CD8-positive, alpha-beta memory T cell (primary cell): ENCODE measurements at regions not wholly inside any gene's neighbourhood (a gene's known extent, or its start where the extent isn't known, plus 50 kb on each side); places are given as distances from the start of the nearest gene placed in this dataset.

Experiments used
- CTCF ChIA-PET: fragments of 350-600 bp; sonication (Branson Sonifier 250); formaldehyde crosslinking; loops from one replicate; lab custom pipeline; 2021; ENCODE audit warnings: antibody characterized with exemption; lab: Charles Lee
- POLR2A ChIA-PET: fragments of 350-600 bp; sonication (Branson Sonifier 250); formaldehyde crosslinking; loops from one replicate; lab custom pipeline; 2021; ENCODE audit warnings: antibody characterized with exemption; lab: Charles Lee
- DNase-seq, 5 donors: peaks; one replicate each; pipeline versions ENCODE4 v3.0.0 to v3.0.0-alpha.2; 2020 to 2022; ENCODE audit warnings: mixed read lengths in 1 of 5
- H3K27ac ChIP-seq: one replicate; pipeline ENCODE4 v1.7.0; 2013; ENCODE audit warnings: low read depth, mild to moderate bottlenecking, low read length, moderate library complexity
- H3K27me3 ChIP-seq: 2 replicates; pipeline ENCODE4 v1.7.0; 2013; ENCODE audit warnings: low read length, mild to moderate bottlenecking; ENCODE audit not compliant: insufficient read depth, poor library complexity, severe bottlenecking
- H3K36me3 ChIP-seq: 2 replicates; pipeline ENCODE4 v1.7.0; 2013; ENCODE audit warnings: mild to moderate bottlenecking, low read length, moderate library complexity; ENCODE audit not compliant: insufficient read depth
- H3K4me1 ChIP-seq: 2 replicates; pipeline ENCODE4 v1.7.0; 2013; ENCODE audit warnings: mild to moderate bottlenecking, low read length, moderate library complexity; ENCODE audit not compliant: insufficient read depth
- H3K4me3 ChIP-seq: 2 replicates; pipeline ENCODE4 v1.7.0; 2013; ENCODE audit warnings: mild to moderate bottlenecking, low read length
- H3K9me3 ChIP-seq: 2 replicates; pipeline ENCODE4 v1.7.0; 2013; ENCODE audit warnings: mild to moderate bottlenecking, low read length
- H3K27ac Mint-ChIP-seq, 8 donors: one replicate each; pipeline ENCODE4 v1.8.0; 2020 to 2021; ENCODE audit warnings: mixed read lengths in 8 of 8, mild to moderate bottlenecking in 6 of 8, inconsistent platforms in 3 of 8, moderate library complexity in 3 of 8
- H3K27me3 Mint-ChIP-seq, 2 donors: one replicate each; pipeline ENCODE4 v1.8.0; 2020 to 2021; ENCODE audit warnings: mixed read lengths in 2 of 2, mild to moderate bottlenecking in 1 of 2, moderate library complexity in 1 of 2
- H3K36me3 Mint-ChIP-seq, 3 donors: one replicate each; pipeline ENCODE4 v1.8.0; 2020 to 2021; ENCODE audit warnings: mixed read lengths in 3 of 3, inconsistent platforms in 1 of 3, mild to moderate bottlenecking in 1 of 3
- H3K4me1 Mint-ChIP-seq, 3 donors: one replicate each; pipeline ENCODE4 v1.8.0; 2020 to 2021; ENCODE audit warnings: mixed read lengths in 3 of 3, inconsistent platforms in 1 of 3, mild to moderate bottlenecking in 1 of 3
- H3K4me3 Mint-ChIP-seq, 7 donors: one replicate each; pipeline ENCODE4 v1.8.0; 2020 to 2021; ENCODE audit warnings: mixed read lengths in 7 of 7, mild to moderate bottlenecking in 6 of 7, moderate library complexity in 4 of 7, inconsistent platforms in 2 of 7
- H3K9me3 Mint-ChIP-seq, 5 donors: one replicate each; pipeline ENCODE4 v1.8.0; 2020 to 2022; ENCODE audit warnings: mixed read lengths in 5 of 5, mild to moderate bottlenecking in 3 of 5, moderate library complexity in 2 of 5, inconsistent platforms in 1 of 5

GRCh38 chr14:30266290-30266689, 292.7 kb upstream of the G2E3 start:
- ChIA-PET POLR2A (no interaction called here), CTCF (no interaction called here)
- no peaks in the 10 kb centered on the region for H3K36me3 Mint-ChIP-seq
- DNase-seq = no peak
- H3K27me3 Mint-ChIP-seq = peaks cover 0 to 3% of the 10 kb centered on the region in 2 donors
- no peak overlapping the region for H3K27ac ChIP-seq
- no peak overlapping the region for H3K4me3 Mint-ChIP-seq
- H3K9me3 ChIP-seq = no peaks in the 10 kb centered on the region
- H3K27ac Mint-ChIP-seq = no peak overlapping the region
- no peaks in the 10 kb centered on the region for H3K4me1 ChIP-seq
- H3K27me3 ChIP-seq = no peaks in the 10 kb centered on the region
- H3K36me3 ChIP-seq = no peaks in the 10 kb centered on the region
- peaks cover 0 to 3% (median 0%) of the 10 kb centered on the region in 5 donors for H3K9me3 Mint-ChIP-seq
- no peak overlapping the region for H3K4me3 ChIP-seq
- peaks cover 3 to 9% (median 5%) of the 10 kb centered on the region in 3 donors for H3K4me1 Mint-ChIP-seq

GRCh38 chr14:30267141-30267540, 291.8 kb upstream of the G2E3 start:
- H3K4me3 ChIP-seq = no peak overlapping the region
- H3K27me3 Mint-ChIP-seq = peaks cover 0 to 3% of the 10 kb centered on the region in 2 donors
- POLR2A ChIA-PET = no interaction called here
- no peaks in the 10 kb centered on the region for H3K36me3 ChIP-seq
- H3K4me1 ChIP-seq = no peaks in the 10 kb centered on the region
- H3K4me3 Mint-ChIP-seq = no peak overlapping the region
- DNase-seq = no peak
- no peak overlapping the region for H3K27ac Mint-ChIP-seq
- no peak overlapping the region for H3K27ac ChIP-seq
- H3K4me1 Mint-ChIP-seq = peaks cover 3 to 9% (median 5%) of the 10 kb centered on the region in 3 donors
- H3K27me3 ChIP-seq = no peaks in the 10 kb centered on the region
- H3K9me3 Mint-ChIP-seq = peaks cover 0 to 3% (median 0%) of the 10 kb centered on the region in 5 donors
- CTCF ChIA-PET = no interaction called here
- no peaks in the 10 kb centered on the region for H3K9me3 ChIP-seq
- no peaks in the 10 kb centered on the region for H3K36me3 Mint-ChIP-seq

- Mint-ChIP-seq H3K4me3 (peak overlapping the region in 4 of 7 donors; percentile 23 to 71 (median 51)), H3K4me1 (peaks cover 3 to 9% (median 5%) of the 10 kb centered on the region in 3 donors), H3K9me3 (peaks cover 0 to 1% (median 0%) of the 10 kb centered on the region in 5 donors), H3K27ac (no peak overlapping the region), H3K36me3 (no peaks in the 10 kb centered on the region), H3K27me3 (peaks cover 0 to 3% of the 10 kb centered on the region in 2 donors)
- H3K4me1 ChIP-seq = no peaks in the 10 kb centered on the region
- no peaks in the 10 kb centered on the region for H3K9me3 ChIP-seq
- ChIA-PET POLR2A (no interaction called here), CTCF (interaction anchor here (0.7 to 1.5 kb wide), 4 partner anchors 12 to 31 kb away, joined by 3 to 5 read pairs (median 3); no protein-coding TSS in a partner anchor)
- no peaks in the 10 kb centered on the region for H3K27me3 ChIP-seq
- no peaks in the 10 kb centered on the region for H3K36me3 ChIP-seq
- no peak overlapping the region for H3K27ac ChIP-seq
- DNase-seq = peak in 3 of 5 donors; percentile 1 to 49 (median 3)
- peak overlapping the region; percentile 21 for H3K4me3 ChIP-seq
Observed at GRCh38 chr14:30270200-30271161, 288.5 kb upstream of the G2E3 start.

- ChIA-PET CTCF (interaction anchor here (1.5 kb wide), 1 partner anchor 13 kb away, joined by 3 read pairs; no protein-coding TSS in a partner anchor), POLR2A (no interaction called here)
- Histone ChIP-seq H3K9me3 (no peaks in the 10 kb centered on the region), H3K36me3 (no peaks in the 10 kb centered on the region), H3K27me3 (no peaks in the 10 kb centered on the region), H3K4me1 (no peaks in the 10 kb centered on the region), H3K27ac (no peak overlapping the region), H3K4me3 (no peak overlapping the region)
- H3K9me3 Mint-ChIP-seq = peaks cover 0 to 2% (median 0%) of the 10 kb centered on the region in 5 donors
- no peak overlapping the region for H3K27ac Mint-ChIP-seq
- DNase-seq = no peak
- no peaks in the 10 kb centered on the region for H3K36me3 Mint-ChIP-seq
- peaks cover 0 to 3% of the 10 kb centered on the region in 2 donors for H3K27me3 Mint-ChIP-seq
- H3K4me3 Mint-ChIP-seq = no peak overlapping the region
- peaks cover 3 to 9% (median 5%) of the 10 kb centered on the region in 3 donors for H3K4me1 Mint-ChIP-seq
Observed at GRCh38 chr14:30271811-30272323, 287.1 kb upstream of the G2E3 start.

- H3K4me3 ChIP-seq = no peak overlapping the region
- H3K4me1 Mint-ChIP-seq = peaks cover 3 to 9% (median 5%) of the 10 kb centered on the region in 3 donors
- H3K9me3 Mint-ChIP-seq = peaks cover 0 to 2% (median 0%) of the 10 kb centered on the region in 5 donors
- H3K27ac Mint-ChIP-seq = no peak overlapping the region
- no peaks in the 10 kb centered on the region for H3K27me3 ChIP-seq
- peaks cover 0 to 3% of the 10 kb centered on the region in 2 donors for H3K27me3 Mint-ChIP-seq
- no peak for DNase-seq
- H3K36me3 ChIP-seq = no peaks in the 10 kb centered on the region
- ChIA-PET POLR2A (no interaction called here), CTCF (no interaction called here)
- H3K36me3 Mint-ChIP-seq = no peaks in the 10 kb centered on the region
- no peak overlapping the region for H3K27ac ChIP-seq
- no peaks in the 10 kb centered on the region for H3K4me1 ChIP-seq
- H3K9me3 ChIP-seq = no peaks in the 10 kb centered on the region
- H3K4me3 Mint-ChIP-seq = no peak overlapping the region
Observed at GRCh38 chr14:30272848-30273832, 285.8 kb upstream of the G2E3 start.

GRCh38 chr14:30275604-30276003, 283.4 kb upstream of the G2E3 start:
- POLR2A ChIA-PET = no interaction called here
- Histone ChIP-seq H3K36me3 (no peaks in the 10 kb centered on the region), H3K27ac (no peak overlapping the region), H3K9me3 (no peaks in the 10 kb centered on the region), H3K4me3 (no peak overlapping the region), H3K27me3 (no peaks in the 10 kb centered on the region), H3K4me1 (no peaks in the 10 kb centered on the region)
- no peak for DNase-seq
- Mint-ChIP-seq H3K4me3 (no peak overlapping the region), H3K4me1 (peaks cover 0 to under 1% (median 0%) of the 10 kb centered on the region in 3 donors), H3K27ac (no peak overlapping the region), H3K36me3 (no peaks in the 10 kb centered on the region), H3K27me3 (no peaks in the 10 kb centered on the region), H3K9me3 (peaks cover 0 to 4% (median 2%) of the 10 kb centered on the region in 5 donors)
- CTCF ChIA-PET = no interaction called here

- no peak overlapping the region for H3K4me3 Mint-ChIP-seq
- CTCF ChIA-PET = no interaction called here
- no peak overlapping the region for H3K27ac Mint-ChIP-seq
- H3K9me3 Mint-ChIP-seq = peaks cover 0 to 4% (median 2%) of the 10 kb centered on the region in 5 donors
- Histone ChIP-seq H3K4me3 (no peak overlapping the region), H3K27me3 (no peaks in the 10 kb centered on the region), H3K4me1 (no peaks in the 10 kb centered on the region), H3K9me3 (no peaks in the 10 kb centered on the region), H3K36me3 (no peaks in the 10 kb centered on the region), H3K27ac (no peak overlapping the region)
- POLR2A ChIA-PET = no interaction called here
- no peaks in the 10 kb centered on the region for H3K27me3 Mint-ChIP-seq
- H3K36me3 Mint-ChIP-seq = no peaks in the 10 kb centered on the region
- DNase-seq = no peak
- no peaks in the 10 kb centered on the region for H3K4me1 Mint-ChIP-seq
Observed at GRCh38 chr14:30277268-30277667, 281.7 kb upstream of the G2E3 start.
